Osteoblast (primary cell): ENCODE measurements at regions not wholly inside any gene's neighbourhood (a gene's known extent, or its start where the extent isn't known, plus 50 kb on each side); places are given as distances from the start of the nearest gene placed in this dataset.

Experiments used
- DNase-seq: peaks from one replicate; pipeline ENCODE4 v3.0.0; 2011; ENCODE audit warnings: low spot score, mixed read lengths; ENCODE audit not compliant: insufficient read length; ENCODE audit errors: missing footprints
- H2AFZ ChIP-seq: 2 replicates; pipeline ENCODE4 v1.6.0; 2011; ENCODE audit warnings: mild to moderate bottlenecking, low read length
- H3K27ac ChIP-seq: 2 replicates; pipeline ENCODE4 v1.5.1; 2011; ENCODE audit warnings: mild to moderate bottlenecking, low read depth, low read length, moderate library complexity
- H3K27me3 ChIP-seq: 2 replicates; pipeline ENCODE4 v1.6.0; 2012; ENCODE audit warnings: mild to moderate bottlenecking, control low read depth, inconsistent platforms, low read length, moderate library complexity; ENCODE audit not compliant: insufficient read depth
- H3K36me3 ChIP-seq: 2 replicates; pipeline ENCODE4 v1.5.1; 2011; ENCODE audit warnings: mild to moderate bottlenecking, low read length, control low read depth, moderate library complexity; ENCODE audit not compliant: insufficient read depth
- H3K4me1 ChIP-seq: 2 replicates; pipeline ENCODE4 v1.5.1; 2011; ENCODE audit warnings: mild to moderate bottlenecking, low read length, control low read depth, moderate library complexity; ENCODE audit not compliant: insufficient read depth
- H3K4me2 ChIP-seq: 2 replicates; pipeline ENCODE4 v1.6.0; 2011; ENCODE audit warnings: mild to moderate bottlenecking, low read length; ENCODE audit not compliant: insufficient read depth
- H3K4me3 ChIP-seq: fragments of 200-600 bp; sonication (generic); 3 replicates; pipeline ENCODE4 v1.5.1; 2012; ENCODE audit warnings: mild to moderate bottlenecking, low read length, inconsistent platforms; ENCODE audit not compliant: insufficient read depth
- H3K79me2 ChIP-seq: 2 replicates; pipeline ENCODE4 v1.6.0; 2012; ENCODE audit warnings: mild to moderate bottlenecking, low read length, control low read depth, inconsistent platforms; ENCODE audit not compliant: insufficient read depth
- H3K9me3 ChIP-seq: 2 replicates; pipeline ENCODE4 v1.5.1; 2011; ENCODE audit warnings: low read depth, low read length, control low read depth
- H4K20me1 ChIP-seq: 2 replicates; pipeline ENCODE4 v1.6.0; 2012; ENCODE audit warnings: mild to moderate bottlenecking, low read length, control low read depth; ENCODE audit not compliant: insufficient read depth
- CTCF ChIP-seq: IDR thresholded peaks from 2 replicates; pipeline ENCODE4 v1.5.1; 2011; ENCODE audit warnings: mild to moderate bottlenecking, low read depth, low read length, moderate library complexity; ENCODE audit errors: extremely low read depth

- Histone ChIP-seq H3K9me3 (no peaks in the 10 kb centered on the region), H3K4me3 (no peak overlapping the region), H4K20me1 (no peaks in the 10 kb centered on the region), H3K4me1 (peaks cover 25% of the 10 kb centered on the region), H3K27ac (peak overlapping the region; percentile 20), H2AFZ (no peak overlapping the region), H3K36me3 (no peaks in the 10 kb centered on the region), H3K79me2 (no peaks in the 10 kb centered on the region), H3K4me2 (peak overlapping the region; percentile 8), H3K27me3 (no peaks in the 10 kb centered on the region)
- peak; percentile 85 for DNase-seq
- TF ChIP-seq CTCF = no peak
Observed at GRCh38 chr14:55846826-55847446, 266.9 kb downstream of the KTN1 start.

- no peaks in the 10 kb centered on the region for H3K27me3 ChIP-seq
- H3K4me2 ChIP-seq = no peak overlapping the region
- peak overlapping the region; percentile 20 for H3K27ac ChIP-seq
Observed at GRCh38 chr14:55847766-55848165, 267.8 kb downstream of the KTN1 start.

GRCh38 chr14:55848964-55849363 lies 269.0 kb downstream of the KTN1 start:
- Histone ChIP-seq H3K36me3 (no peaks in the 10 kb centered on the region), H3K79me2 (no peaks in the 10 kb centered on the region), H2AFZ (no peak overlapping the region), H4K20me1 (no peaks in the 10 kb centered on the region), H3K4me1 (peaks cover 25% of the 10 kb centered on the region), H3K27me3 (no peaks in the 10 kb centered on the region), H3K4me2 (no peak overlapping the region), H3K4me3 (no peak overlapping the region), H3K9me3 (no peaks in the 10 kb centered on the region), H3K27ac (no peak overlapping the region)
- DNase-seq = no peak
- no peak for TF ChIP-seq CTCF

More at GRCh38 chr14:55847766-55848165, 267.8 kb downstream of the KTN1 start:
- Histone ChIP-seq H2AFZ (no peak overlapping the region), H3K9me3 (no peaks in the 10 kb centered on the region), H3K4me1 (peaks cover 25% of the 10 kb centered on the region), H3K36me3 (no peaks in the 10 kb centered on the region), H3K79me2 (no peaks in the 10 kb centered on the region), H3K4me3 (no peak overlapping the region), H4K20me1 (no peaks in the 10 kb centered on the region)
- no peak for DNase-seq
- no peak for TF ChIP-seq CTCF

- TF ChIP-seq CTCF = no peak
- H4K20me1 ChIP-seq = no peaks in the 10 kb centered on the region
- H3K4me3 ChIP-seq = no peak overlapping the region
- H3K4me1 ChIP-seq = peaks cover 25% of the 10 kb centered on the region
- H3K36me3 ChIP-seq = no peaks in the 10 kb centered on the region
- no peaks in the 10 kb centered on the region for H3K79me2 ChIP-seq
- no peaks in the 10 kb centered on the region for H3K27me3 ChIP-seq
- H3K9me3 ChIP-seq = no peaks in the 10 kb centered on the region
- no peak overlapping the region for H2AFZ ChIP-seq
- H3K4me2 ChIP-seq = no peak overlapping the region
- H3K27ac ChIP-seq = no peak overlapping the region
- DNase-seq = no peak
Observed at GRCh38 chr14:55849833-55850232, 268.4 kb upstream of the PELI2 start.
